Ovary (tissue), 3 donors: ENCODE measurements at regions not wholly inside any gene's neighbourhood (a gene's known extent, or its start where the extent isn't known, plus 50 kb on each side); places are given as distances from the start of the nearest gene placed in this dataset.

Experiments
- POLR2A ChIP-seq: fragments of 450-650 bp; IDR thresholded peaks from one replicate; pipeline ENCODE4 v1.6.1; 2017; ENCODE audit warnings: antibody characterized with exemption, mild to moderate bottlenecking, moderate library complexity
- TF ChIP-seq, protein P1 (sequence below), 3 donors: fragments of 450-650 bp in 2 of 3; fragments of 200-600 bp in 1 of 3; IDR thresholded peaks; one replicate each; pipeline versions ENCODE4 v1.5.1 to v1.8.0; 2016 to 2022; ENCODE audit warnings: antibody characterized with exemption in 3 of 3, mild to moderate bottlenecking in 1 of 3
- donor health status: DM: no; HTN: no; CAD: no.

DNA sequence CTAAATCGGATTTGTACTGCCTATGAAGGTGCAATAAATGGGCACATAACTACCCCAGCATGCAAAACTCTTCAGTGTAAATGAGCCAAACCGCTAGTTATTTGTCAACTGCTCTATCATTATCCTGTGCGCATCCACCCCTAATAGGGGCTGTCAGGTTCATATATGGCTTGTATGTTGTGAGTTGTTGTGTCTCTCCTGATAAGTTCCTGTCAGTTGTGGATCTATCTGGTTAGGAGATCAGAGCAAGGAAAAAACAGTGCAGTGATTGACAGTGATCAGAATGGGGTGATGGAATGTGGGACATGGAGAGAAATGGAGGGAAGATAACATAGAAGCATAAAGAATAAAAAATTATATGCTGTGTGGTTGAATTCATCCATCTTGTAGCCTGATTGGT is 686.9 kb upstream of the ID4 start:
- no peak for TF ChIP-seq POLR2A
- TF ChIP-seq, protein P1, sequence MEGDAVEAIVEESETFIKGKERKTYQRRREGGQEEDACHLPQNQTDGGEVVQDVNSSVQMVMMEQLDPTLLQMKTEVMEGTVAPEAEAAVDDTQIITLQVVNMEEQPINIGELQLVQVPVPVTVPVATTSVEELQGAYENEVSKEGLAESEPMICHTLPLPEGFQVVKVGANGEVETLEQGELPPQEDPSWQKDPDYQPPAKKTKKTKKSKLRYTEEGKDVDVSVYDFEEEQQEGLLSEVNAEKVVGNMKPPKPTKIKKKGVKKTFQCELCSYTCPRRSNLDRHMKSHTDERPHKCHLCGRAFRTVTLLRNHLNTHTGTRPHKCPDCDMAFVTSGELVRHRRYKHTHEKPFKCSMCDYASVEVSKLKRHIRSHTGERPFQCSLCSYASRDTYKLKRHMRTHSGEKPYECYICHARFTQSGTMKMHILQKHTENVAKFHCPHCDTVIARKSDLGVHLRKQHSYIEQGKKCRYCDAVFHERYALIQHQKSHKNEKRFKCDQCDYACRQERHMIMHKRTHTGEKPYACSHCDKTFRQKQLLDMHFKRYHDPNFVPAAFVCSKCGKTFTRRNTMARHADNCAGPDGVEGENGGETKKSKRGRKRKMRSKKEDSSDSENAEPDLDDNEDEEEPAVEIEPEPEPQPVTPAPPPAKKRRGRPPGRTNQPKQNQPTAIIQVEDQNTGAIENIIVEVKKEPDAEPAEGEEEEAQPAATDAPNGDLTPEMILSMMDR (IDR thresholded peaks at IDR 0.05), result no peak
